Right atrium auricular region (tissue), 2 donors: ENCODE measurements at regions not wholly inside any gene's neighbourhood (a gene's known extent, or its start where the extent isn't known, plus 50 kb on each side); places are given as distances from the start of the nearest gene placed in this dataset.

ENCODE experiments used
- DNase-seq: peaks from one replicate; pipeline ENCODE4 v3.0.0-alpha.2; 2019; ENCODE audit warnings: low spot score
- H3K27ac ChIP-seq, 2 donors: fragments of 200-600 bp; sonication (generic); 1 replicate in 1 of 2; 2 replicates in 1 of 2; pipeline ENCODE4 v1.5.1; 2016 to 2019
- H3K27me3 ChIP-seq, 2 donors: fragments of 200-600 bp; sonication (generic); one replicate each; pipeline versions ENCODE4 v1.5.1 to v1.6.0; 2017 to 2019
- H3K36me3 ChIP-seq: fragments of 200-600 bp; sonication (generic); one replicate; pipeline ENCODE4 v1.5.1; 2016
- H3K4me1 ChIP-seq, 2 donors: fragments of 200-600 bp; sonication (generic); one replicate each; pipeline versions ENCODE4 v1.5.1 to v1.6.0; 2017 to 2019
- H3K4me3 ChIP-seq, 2 donors: fragments of 200-600 bp; sonication (generic); 1 replicate in 1 of 2; 2 replicates in 1 of 2; pipeline ENCODE4 v1.5.1; 2017 to 2019; ENCODE audit warnings: mild to moderate bottlenecking in 1 of 2, moderate library complexity in 1 of 2
- H3K9me3 ChIP-seq, 2 donors: fragments of 200-600 bp; sonication (generic); one replicate each; pipeline ENCODE4 v1.5.1; 2019
- TF ChIP-seq, protein P1 (sequence below), 2 donors: fragments of 200-600 bp; sonication (generic); IDR thresholded peaks; one replicate each; pipeline ENCODE4 v1.5.1; 2019; ENCODE audit warnings: antibody characterized with exemption in 2 of 2

DNA sequence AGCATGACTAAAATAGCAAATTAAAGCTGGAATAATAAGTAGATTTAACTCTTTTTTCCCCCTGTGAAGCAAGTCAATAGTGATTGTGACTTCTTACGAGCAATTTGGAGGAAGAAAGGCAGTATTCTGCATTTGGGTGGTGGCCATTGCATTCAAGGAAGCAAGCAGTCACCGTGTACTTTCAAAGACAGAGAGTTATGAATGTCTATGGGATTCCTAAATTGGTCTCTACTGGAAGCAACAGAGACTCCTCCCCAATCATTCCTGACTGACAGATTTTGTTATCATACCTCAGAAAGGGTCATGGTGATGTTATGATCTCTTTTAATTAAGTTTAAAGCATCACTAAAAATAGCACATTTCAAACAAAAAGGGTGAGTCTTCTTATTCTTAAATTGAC, 287.2 kb upstream of the KITLG start:
- Histone ChIP-seq H3K9me3 (no peaks in the 10 kb centered on the region), H3K36me3 (no peaks in the 10 kb centered on the region), H3K27me3 (no peaks in the 10 kb centered on the region), H3K4me3 (no peak overlapping the region), H3K4me1 (no peaks in the 10 kb centered on the region), H3K27ac (no peak overlapping the region)
- no peak for DNase-seq
- TF ChIP-seq, protein P1, sequence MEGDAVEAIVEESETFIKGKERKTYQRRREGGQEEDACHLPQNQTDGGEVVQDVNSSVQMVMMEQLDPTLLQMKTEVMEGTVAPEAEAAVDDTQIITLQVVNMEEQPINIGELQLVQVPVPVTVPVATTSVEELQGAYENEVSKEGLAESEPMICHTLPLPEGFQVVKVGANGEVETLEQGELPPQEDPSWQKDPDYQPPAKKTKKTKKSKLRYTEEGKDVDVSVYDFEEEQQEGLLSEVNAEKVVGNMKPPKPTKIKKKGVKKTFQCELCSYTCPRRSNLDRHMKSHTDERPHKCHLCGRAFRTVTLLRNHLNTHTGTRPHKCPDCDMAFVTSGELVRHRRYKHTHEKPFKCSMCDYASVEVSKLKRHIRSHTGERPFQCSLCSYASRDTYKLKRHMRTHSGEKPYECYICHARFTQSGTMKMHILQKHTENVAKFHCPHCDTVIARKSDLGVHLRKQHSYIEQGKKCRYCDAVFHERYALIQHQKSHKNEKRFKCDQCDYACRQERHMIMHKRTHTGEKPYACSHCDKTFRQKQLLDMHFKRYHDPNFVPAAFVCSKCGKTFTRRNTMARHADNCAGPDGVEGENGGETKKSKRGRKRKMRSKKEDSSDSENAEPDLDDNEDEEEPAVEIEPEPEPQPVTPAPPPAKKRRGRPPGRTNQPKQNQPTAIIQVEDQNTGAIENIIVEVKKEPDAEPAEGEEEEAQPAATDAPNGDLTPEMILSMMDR (IDR thresholded peaks at IDR 0.05): no peak

- DNase-seq: no peak
- H3K27me3 ChIP-seq: no peaks in the 10 kb centered on the region
- H3K4me1 ChIP-seq: no peaks in the 10 kb centered on the region
- no peaks in the 10 kb centered on the region for H3K36me3 ChIP-seq
- H3K9me3 ChIP-seq: no peaks in the 10 kb centered on the region
- TF ChIP-seq, protein P1 (IDR thresholded peaks at IDR 0.05): no peak
- H3K4me3 ChIP-seq: no peak overlapping the region
- no peak overlapping the region for H3K27ac ChIP-seq
Measured at GRCh38 chr12:88866881-88867280, 286.6 kb upstream of the KITLG start.

- H3K4me3 ChIP-seq: no peak overlapping the region
- no peaks in the 10 kb centered on the region for H3K27me3 ChIP-seq
- no peaks in the 10 kb centered on the region for H3K4me1 ChIP-seq
- no peaks in the 10 kb centered on the region for H3K9me3 ChIP-seq
- H3K27ac ChIP-seq: no peak overlapping the region
- no peaks in the 10 kb centered on the region for H3K36me3 ChIP-seq
- no peak for DNase-seq
- TF ChIP-seq, protein P1 (IDR thresholded peaks at IDR 0.05): no peak
Measured at GRCh38 chr12:88865537-88865936, 285.3 kb upstream of the KITLG start.

- Histone ChIP-seq H3K36me3 (no peaks in the 10 kb centered on the region), H3K9me3 (no peaks in the 10 kb centered on the region), H3K27ac (no peak overlapping the region), H3K27me3 (no peaks in the 10 kb centered on the region), H3K4me1 (no peaks in the 10 kb centered on the region), H3K4me3 (no peak overlapping the region)
- DNase-seq: no peak
- TF ChIP-seq, protein P1 (IDR thresholded peaks at IDR 0.05): no peak
Measured at GRCh38 chr12:88860851-88861250, 280.6 kb upstream of the KITLG start.

DNA sequence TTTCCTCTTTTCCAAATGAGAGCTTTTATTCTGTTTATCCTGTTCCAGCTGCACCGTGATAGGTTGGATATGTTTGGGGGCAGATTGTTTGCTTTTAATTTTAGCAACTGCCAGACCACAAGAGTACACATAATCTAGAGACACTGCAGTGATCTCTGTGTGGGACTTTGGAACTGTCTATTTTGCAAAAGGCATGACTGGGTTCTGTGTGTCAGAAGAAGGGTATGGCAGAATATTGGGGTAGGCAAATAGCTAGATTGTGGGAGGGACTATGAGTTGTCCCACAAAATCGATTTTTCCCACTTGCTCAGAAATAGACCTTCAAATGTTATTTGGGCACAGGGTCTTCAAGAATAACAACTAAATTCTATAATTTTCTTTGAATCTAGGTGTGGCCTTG, 275.9 kb upstream of the KITLG start:
- Histone ChIP-seq H3K4me1 (no peaks in the 10 kb centered on the region), H3K36me3 (no peaks in the 10 kb centered on the region), H3K27ac (no peak overlapping the region), H3K27me3 (no peaks in the 10 kb centered on the region), H3K9me3 (no peaks in the 10 kb centered on the region), H3K4me3 (no peak overlapping the region)
- no peak for DNase-seq
- TF ChIP-seq, protein P1 (IDR thresholded peaks at IDR 0.05): no peak

DNA sequence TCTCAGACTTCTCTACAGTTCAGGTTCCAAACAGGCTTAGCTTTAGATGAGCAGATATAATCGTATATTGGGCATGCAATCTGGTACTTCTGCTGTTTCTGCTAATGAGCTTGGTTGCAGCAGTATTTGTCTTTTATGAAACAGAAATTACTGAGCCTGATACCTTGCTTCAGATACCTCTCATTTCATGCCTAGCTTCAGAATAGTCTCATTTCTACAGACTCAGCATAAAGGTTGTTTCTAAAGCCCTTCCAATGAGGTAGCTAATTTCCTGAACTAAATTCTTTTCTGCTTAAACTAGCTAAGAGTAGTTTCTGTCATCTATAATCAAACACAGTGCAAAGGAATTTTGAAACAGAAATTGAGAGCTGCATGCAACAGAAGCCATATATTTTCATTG, 275.0 kb upstream of the KITLG start:
- Histone ChIP-seq H3K36me3 (no peaks in the 10 kb centered on the region), H3K4me1 (no peaks in the 10 kb centered on the region), H3K4me3 (no peak overlapping the region), H3K9me3 (no peaks in the 10 kb centered on the region), H3K27ac (no peak overlapping the region), H3K27me3 (no peaks in the 10 kb centered on the region)
- TF ChIP-seq, protein P1 (IDR thresholded peaks at IDR 0.05): no peak
- DNase-seq: no peak
